ENCODE measurements at regions not wholly inside any gene's neighbourhood (a gene's known extent, or its start where the extent isn't known, plus 50 kb on each side); places are given as distances from the start of the nearest gene placed in this dataset.

DNA sequence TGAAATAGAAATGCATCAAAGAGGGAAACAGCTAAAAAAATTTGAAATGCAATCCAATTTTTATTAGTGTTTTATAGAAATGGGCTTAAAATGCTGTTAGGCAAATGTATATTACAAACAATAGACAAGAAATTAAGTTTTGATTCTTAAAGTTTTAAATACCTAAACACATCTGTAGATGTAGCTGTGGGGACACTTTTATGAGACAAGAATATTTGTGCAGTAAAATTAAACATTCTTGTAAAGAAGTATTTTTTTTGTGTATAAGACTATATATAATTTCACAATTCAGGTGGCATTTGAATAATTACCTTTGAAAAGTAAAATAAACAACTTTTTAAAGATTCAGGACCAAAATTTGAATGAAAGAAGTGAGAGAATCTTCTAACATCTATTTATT lies 1015.9 kb downstream of the REEP3 start:
- TF ChIP-seq SMAD1 (CRISPR knock-in tag; IDR thresholded peaks at IDR 0.05; ENCODE audit: borderline replicate concordance, low read depth) = no peak
- TF ChIP-seq KMT2B (CRISPR knock-in tag; IDR thresholded peaks at IDR 0.05) = no peak
- TF ChIP-seq HDAC2 (CRISPR knock-in tag; IDR thresholded peaks at IDR 0.05) = no peak
- no peak for TF ChIP-seq ADNP (CRISPR knock-in tag; IDR thresholded peaks at IDR 0.05)
- TF ChIP-seq SP1 (IDR thresholded peaks at IDR 0.05) = no peak
- no peak for TF ChIP-seq SP1 (CRISPR knock-in tag; IDR thresholded peaks at IDR 0.05)
- no peak for TF ChIP-seq MAFK (conservative IDR thresholded peaks at IDR 0.05 in 1 of 2, IDR thresholded peaks at IDR 0.05 in 1 of 2; ENCODE audit: low read length in 2 of 2)
- no peak for TF ChIP-seq CHD2 (IDR thresholded peaks at IDR 0.05; ENCODE audit: low read depth, low read length)
- no peak for TF ChIP-seq SAFB2 (CRISPR knock-in tag; IDR thresholded peaks at IDR 0.05; ENCODE audit: borderline replicate concordance, low read depth)
- no peak for TF ChIP-seq ZNF264 (CRISPR knock-in tag; IDR thresholded peaks at IDR 0.05)
- TF ChIP-seq ATAD3A (CRISPR knock-in tag; IDR thresholded peaks at IDR 0.05) = no peak
- TF ChIP-seq SRF (IDR thresholded peaks at IDR 0.05; ENCODE audit: low read depth, low read length) = no peak

Measured in HepG2 (cell line).